Stimulated activated CD8-positive, alpha-beta memory T cell treated with anti-CD3 and anti-CD28 coated beads, Interleukin-2, amount 100 ng/mL, for 1 hour (primary cell): ENCODE measurements at regions not wholly inside any gene's neighbourhood (a gene's known extent, or its start where the extent isn't known, plus 50 kb on each side); places are given as distances from the start of the nearest gene placed in this dataset.
"Not testable (repeated sequence)": the region's sequence is repeated elsewhere in the genome, so short reads cannot be mapped to it uniquely, and the experiment has no call there.

Experiments used
- DNase-seq, 2 donors: peaks; one replicate each; pipeline ENCODE4 v3.0.0-alpha.2; 2020; ENCODE audit warnings: low read depth in 2 of 2

DNA sequence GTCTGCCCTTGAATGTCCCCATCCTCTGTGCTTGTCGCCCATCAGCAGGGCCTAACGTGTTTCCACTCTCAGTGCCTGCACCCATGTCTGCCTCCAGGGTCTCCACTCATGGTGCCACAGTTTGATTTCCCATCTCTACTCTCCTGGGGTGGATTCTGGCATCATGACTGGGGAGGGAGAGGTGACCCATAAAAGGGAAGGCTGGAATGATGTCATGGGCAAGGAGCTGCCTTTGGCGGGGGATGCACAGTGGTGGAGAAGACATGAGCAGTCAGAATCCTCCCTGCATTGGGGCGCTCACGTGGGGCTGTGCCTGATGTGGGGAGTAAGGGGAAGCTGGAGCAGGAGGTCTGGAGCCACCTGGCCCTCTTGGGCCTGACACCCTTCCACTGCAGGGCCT is 100.9 kb downstream of the USP22 start:
- DNase-seq: no peak

DNA sequence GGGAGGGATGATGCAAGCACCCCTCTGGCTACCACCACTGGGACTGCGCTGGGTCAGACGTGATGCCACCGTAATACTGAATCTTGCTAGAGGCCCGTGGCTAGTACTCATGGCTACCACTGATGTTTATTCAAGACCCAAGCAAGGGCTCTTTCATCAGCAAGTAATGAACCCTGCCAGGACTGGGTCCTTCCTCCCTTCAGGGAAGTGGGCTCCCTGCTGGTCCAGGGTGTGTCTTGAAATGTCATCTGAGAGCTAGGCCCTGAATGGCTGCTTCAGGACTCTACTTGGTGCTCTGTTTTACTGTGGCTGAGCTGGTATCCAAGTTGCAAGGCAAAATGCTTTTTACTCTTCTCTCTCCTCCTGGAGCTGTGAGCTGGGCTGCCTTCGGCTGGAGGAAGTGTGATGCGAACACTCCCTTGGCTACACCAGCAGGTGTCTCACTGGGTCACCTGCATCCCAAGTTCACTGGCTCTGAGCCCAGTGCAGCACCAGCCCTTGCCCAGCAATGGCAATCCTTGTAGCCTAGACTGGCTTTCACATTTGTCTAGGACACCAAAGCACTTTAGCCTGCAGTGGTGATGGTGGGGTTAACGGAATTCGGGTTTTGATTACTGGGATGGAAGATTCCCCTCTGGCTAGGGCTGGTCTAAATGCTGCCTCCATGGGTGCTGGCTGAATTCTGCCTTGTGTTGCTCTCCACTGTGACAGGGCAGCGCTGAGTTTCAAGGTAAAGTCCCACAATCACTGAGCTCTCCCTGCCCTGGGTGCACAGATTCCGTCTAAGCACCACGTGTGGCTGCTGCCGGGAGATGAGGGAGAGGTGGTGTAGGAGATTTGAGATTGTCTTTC is 98.6 kb downstream of the USP22 start:
- no peak for DNase-seq

DNA sequence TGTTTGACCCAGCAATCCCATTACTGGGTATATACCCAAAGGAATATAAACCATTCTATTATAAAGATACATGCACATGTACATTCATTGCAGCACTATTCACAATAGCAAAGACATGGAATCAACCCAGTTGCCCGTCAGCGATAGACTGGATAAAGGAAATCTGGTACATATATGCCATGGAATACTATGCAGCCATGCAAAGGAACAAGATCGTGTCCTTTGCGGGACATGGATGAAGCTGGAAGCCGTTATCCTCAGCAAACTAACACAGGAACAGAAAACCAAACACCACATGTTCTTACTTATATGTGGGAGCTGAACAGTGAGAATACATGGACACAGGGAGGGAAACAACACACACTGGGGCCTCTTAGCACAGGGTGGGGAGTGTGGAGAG is 95.1 kb downstream of the USP22 start:
- not testable (repeated sequence) for DNase-seq

DNA sequence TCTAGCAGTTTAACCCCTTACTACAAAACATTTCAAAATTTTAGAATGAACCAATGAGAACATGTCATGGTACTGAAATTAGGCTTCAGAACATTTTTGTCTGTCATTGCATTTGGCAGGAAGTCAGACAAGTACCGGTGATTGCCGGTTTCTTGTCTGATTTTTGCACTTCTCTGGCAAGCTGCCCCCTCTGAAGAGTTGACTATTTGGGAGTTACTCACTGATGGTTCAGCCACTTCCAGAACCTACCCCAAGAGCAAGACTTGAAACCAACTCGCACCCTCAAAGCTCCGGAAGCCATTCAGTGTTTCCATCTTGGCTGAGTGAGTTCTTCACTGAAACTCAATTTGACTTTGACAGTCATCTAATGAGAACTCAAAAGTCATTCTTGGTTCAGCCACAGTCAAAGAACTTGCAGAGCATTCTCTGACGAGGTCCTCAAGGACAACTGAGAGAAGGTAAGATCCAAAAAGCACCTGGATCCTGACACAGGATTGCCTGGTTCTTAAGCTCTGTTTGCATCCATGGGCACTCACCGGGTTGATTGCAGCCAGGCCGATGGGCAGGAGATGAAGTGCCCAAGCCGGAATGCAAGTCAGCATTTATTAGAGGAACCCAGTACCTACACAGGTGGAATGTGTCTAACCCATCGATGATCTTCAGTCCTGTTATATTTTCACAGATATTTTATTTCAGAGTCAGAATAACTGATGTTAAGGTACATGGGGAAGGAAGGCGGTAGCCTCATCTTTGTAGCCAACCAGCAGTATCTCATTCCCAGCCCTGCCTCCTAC is 93.6 kb downstream of the USP22 start:
- no peak for DNase-seq
